AG10803 (cell line): ENCODE measurements at regions not wholly inside any gene's neighbourhood (a gene's known extent, or its start where the extent isn't known, plus 50 kb on each side); places are given as distances from the start of the nearest gene placed in this dataset.
A peak's percentile ranks its signal among the peaks of the same experiment; 100 is the strongest.

Source experiments
- DNase-seq: peaks from one replicate; pipeline ENCODE4 v3.0.0; 2010; ENCODE audit warnings: low read depth
- H3K4me3 ChIP-seq: 2 replicates; pipeline ENCODE4 v1.5.1; 2011; ENCODE audit warnings: mild to moderate bottlenecking, low read length, control low read depth
- CTCF ChIP-seq: conservative IDR thresholded peaks from 2 replicates; pipeline ENCODE4 v1.5.1; 2011; ENCODE audit warnings: mild to moderate bottlenecking, low read length, control low read depth, inconsistent platforms

GRCh38 chr7:25037325-25037724 lies 57.3 kb upstream of the OSBPL3 start:
- no peak for TF ChIP-seq CTCF
- peak; percentile 56 for DNase-seq
- no peak overlapping the region for H3K4me3 ChIP-seq

- no peak for DNase-seq
- TF ChIP-seq CTCF, result no peak
- no peak overlapping the region for H3K4me3 ChIP-seq
Observed at GRCh38 chr7:25035274-25035673, 55.3 kb upstream of the OSBPL3 start.

GRCh38 chr7:25034136-25034535 lies 54.2 kb upstream of the OSBPL3 start:
- DNase-seq, result no peak
- H3K4me3 ChIP-seq, result no peak overlapping the region
- no peak for TF ChIP-seq CTCF

DNA sequence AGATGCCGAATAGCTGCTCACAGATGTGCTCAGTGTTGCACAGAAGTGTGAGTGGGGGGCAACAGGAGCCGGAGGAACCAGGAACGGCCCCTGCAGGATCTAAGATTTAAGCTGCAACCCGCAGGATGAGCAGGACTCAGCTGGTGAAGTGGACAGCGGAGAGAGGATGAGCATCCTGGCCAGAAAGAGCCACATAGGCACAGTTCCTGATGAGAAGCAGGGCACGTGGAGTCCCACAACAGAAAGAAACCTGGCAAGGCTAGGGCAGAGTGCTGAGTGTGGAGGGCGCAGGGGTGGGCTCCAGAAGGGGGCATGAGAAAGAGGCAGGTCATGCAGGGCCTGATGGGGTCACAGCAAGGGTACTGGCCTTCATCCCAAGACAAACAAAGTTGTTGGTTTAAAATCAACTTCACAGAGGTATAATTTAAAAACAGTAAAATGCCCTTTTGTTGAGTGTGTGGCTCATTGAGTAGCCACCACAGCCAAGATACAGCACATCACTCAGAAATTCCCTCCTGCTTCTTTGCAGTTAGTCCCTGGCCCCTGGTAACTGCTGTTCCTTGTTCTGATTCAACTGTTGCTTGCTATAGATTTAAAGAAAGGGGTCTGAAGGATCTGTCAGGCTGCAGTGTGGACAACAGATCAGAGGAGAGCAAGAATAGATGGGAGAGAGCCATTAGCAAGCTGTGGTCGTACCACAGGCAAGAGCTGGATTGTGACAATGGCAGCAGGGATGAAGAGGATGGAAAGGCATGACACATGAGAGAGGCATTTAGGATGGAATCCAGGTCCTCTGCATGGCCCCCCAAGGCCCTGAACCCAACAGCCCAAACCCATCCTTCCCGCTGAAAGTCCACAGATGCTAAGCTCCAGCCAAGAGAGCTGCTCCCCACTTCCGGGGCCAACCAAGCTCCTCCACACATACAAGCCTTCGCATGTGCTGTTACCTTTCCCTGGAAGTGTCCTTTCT lies 53.1 kb upstream of the OSBPL3 start:
- no peak for TF ChIP-seq CTCF
- DNase-seq, result peak; percentile 16
- no peak overlapping the region for H3K4me3 ChIP-seq

DNA sequence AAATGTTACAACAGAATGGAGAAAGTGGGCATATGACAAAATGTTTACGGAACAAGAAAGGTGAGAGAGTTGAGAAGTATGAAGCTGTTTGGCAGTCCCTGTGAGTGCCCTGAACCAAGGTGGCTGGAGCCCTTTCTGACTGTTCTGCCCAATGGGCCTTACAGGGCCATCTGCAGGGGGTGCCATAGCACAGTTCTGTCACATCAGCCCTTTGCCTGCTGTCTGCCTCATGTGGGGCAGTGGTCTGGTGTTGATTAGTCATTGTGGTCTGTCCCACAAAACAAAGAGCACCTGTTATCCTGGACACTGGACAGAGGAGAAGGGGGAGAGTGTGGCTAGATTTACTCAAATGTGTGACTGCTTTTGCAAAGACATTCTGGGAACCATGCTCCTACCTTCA lies 51.5 kb upstream of the OSBPL3 start:
- 0 out of 2 replicates have a peak, but pooled peaks have one; percentile 2 for TF ChIP-seq CTCF
- no peak for DNase-seq
- no peak overlapping the region for H3K4me3 ChIP-seq

- no peak for TF ChIP-seq CTCF
- no peak for DNase-seq
- H3K4me3 ChIP-seq, result no peak overlapping the region
Observed at GRCh38 chr7:25031007-25031406, 51.0 kb upstream of the OSBPL3 start.
